ENCODE measurements at regions not wholly inside any gene's neighbourhood (a gene's known extent, or its start where the extent isn't known, plus 50 kb on each side); places are given as distances from the start of the nearest gene placed in this dataset.
A peak's percentile ranks its signal among the peaks of the same experiment; 100 is the strongest.
"Not testable (repeated sequence)": the region's sequence is repeated elsewhere in the genome, so short reads cannot be mapped to it uniquely, and the experiment has no call there.

- H3K36me3 Mint-ChIP-seq = no peaks in the 10 kb centered on the region
Observed at GRCh38 chr12:127809275-127809674, 457.7 kb upstream of the TMEM132C start.

GRCh38 chr12:127810041-127810440 is 456.9 kb upstream of the TMEM132C start:
- H3K9me3 Mint-ChIP-seq = no peaks in the 10 kb centered on the region
- H3K4me3 Mint-ChIP-seq = no peak overlapping the region
- H3K4me1 Mint-ChIP-seq = peaks cover 11% of the 10 kb centered on the region
- DNase-seq (ENCODE audit: low spot score in 2 of 2, unreplicated experiment in 2 of 2) = no peak
- TF ChIP-seq CTCF (IDR thresholded peaks at IDR 0.05; ENCODE audit: unreplicated experiment) = no peak
- no peaks in the 10 kb centered on the region for H3K36me3 Mint-ChIP-seq
- peaks cover 27% of the 10 kb centered on the region for H3K27me3 Mint-ChIP-seq (ENCODE audit: low read depth)
- no peak overlapping the region for H3K27ac Mint-ChIP-seq

More at GRCh38 chr12:127809275-127809674, 457.7 kb upstream of the TMEM132C start:
- Mint-ChIP-seq H3K27ac (peak overlapping the region; percentile 63), H3K9me3 (no peaks in the 10 kb centered on the region), H3K4me3 (no peak overlapping the region), H3K27me3 (ENCODE audit: low read depth) (peaks cover 23% of the 10 kb centered on the region), H3K4me1 (peaks cover 11% of the 10 kb centered on the region)
- no peak for TF ChIP-seq CTCF (IDR thresholded peaks at IDR 0.05; ENCODE audit: unreplicated experiment)
- no peak for DNase-seq (ENCODE audit: low spot score in 2 of 2, unreplicated experiment in 2 of 2)

- DNase-seq (ENCODE audit: low spot score in 2 of 2, unreplicated experiment in 2 of 2); H3K27ac Mint-ChIP-seq; H3K36me3 Mint-ChIP-seq; H3K4me3 Mint-ChIP-seq; H3K9me3 Mint-ChIP-seq: not testable (repeated sequence)
- Mint-ChIP-seq H3K4me1 (peaks cover 11% of the 10 kb centered on the region), H3K27me3 (ENCODE audit: low read depth) (peaks cover 28% of the 10 kb centered on the region)
Observed at GRCh38 chr12:127810459-127810858, 456.5 kb upstream of the TMEM132C start.

GRCh38 chr12:127811988-127812387 is 455.0 kb upstream of the TMEM132C start:
- H3K4me1 Mint-ChIP-seq = peaks cover 11% of the 10 kb centered on the region
- no peak overlapping the region for H3K27ac Mint-ChIP-seq
- H3K9me3 Mint-ChIP-seq = no peaks in the 10 kb centered on the region
- no peak for TF ChIP-seq CTCF (IDR thresholded peaks at IDR 0.05; ENCODE audit: unreplicated experiment)
- no peaks in the 10 kb centered on the region for H3K36me3 Mint-ChIP-seq
- no peak overlapping the region for H3K4me3 Mint-ChIP-seq
- peaks cover 25% of the 10 kb centered on the region for H3K27me3 Mint-ChIP-seq (ENCODE audit: low read depth)
- DNase-seq (ENCODE audit: low spot score in 2 of 2, unreplicated experiment in 2 of 2) = no peak

- Mint-ChIP-seq H3K4me1 (peaks cover 11% of the 10 kb centered on the region), H3K9me3 (no peaks in the 10 kb centered on the region), H3K36me3 (no peaks in the 10 kb centered on the region), H3K27ac (no peak overlapping the region), H3K27me3 (ENCODE audit: low read depth) (peaks cover 25% of the 10 kb centered on the region), H3K4me3 (no peak overlapping the region)
- TF ChIP-seq CTCF (IDR thresholded peaks at IDR 0.05; ENCODE audit: unreplicated experiment) = no peak
- no peak for DNase-seq (ENCODE audit: low spot score in 2 of 2, unreplicated experiment in 2 of 2)
Observed at GRCh38 chr12:127813147-127813546, 453.8 kb upstream of the TMEM132C start.

- no peak for TF ChIP-seq CTCF (IDR thresholded peaks at IDR 0.05; ENCODE audit: unreplicated experiment)
- DNase-seq (ENCODE audit: low spot score in 2 of 2, unreplicated experiment in 2 of 2) = no peak
- H3K36me3 Mint-ChIP-seq = no peaks in the 10 kb centered on the region
- H3K9me3 Mint-ChIP-seq = no peaks in the 10 kb centered on the region
- no peak overlapping the region for H3K27ac Mint-ChIP-seq
- H3K27me3 Mint-ChIP-seq (ENCODE audit: low read depth) = peaks cover 25% of the 10 kb centered on the region
- H3K4me1 Mint-ChIP-seq = no peaks in the 10 kb centered on the region
- no peak overlapping the region for H3K4me3 Mint-ChIP-seq
Observed at GRCh38 chr12:127819056-127819455, 447.9 kb upstream of the TMEM132C start.

Measured in mesothelial cell of epicardium (in vitro differentiated cells).